T1000 (cell line): ENCODE measurements at regions not wholly inside any gene's neighbourhood (a gene's known extent, or its start where the extent isn't known, plus 50 kb on each side); places are given as distances from the start of the nearest gene placed in this dataset.

Experiments used
- DNase-seq: peaks from one replicate; lab custom pipeline; 2025; ENCODE audit warnings: mixed read lengths; lab: John Stamatoyannopoulos, UW

GRCh38 chr5:144979516-144980264 lies 809.0 kb downstream of the KCTD16 start:
- no peak for DNase-seq

GRCh38 chr5:144972317-144972716 lies 801.6 kb downstream of the KCTD16 start:
- no peak for DNase-seq

- no peak for DNase-seq
These were observed 800.6 kb downstream of the KCTD16 start for GRCh38 chr5:144971108-144971850.

GRCh38 chr5:144960296-144960695 lies 789.6 kb downstream of the KCTD16 start:
- no peak for DNase-seq

GRCh38 chr5:144958002-144958401 lies 787.3 kb downstream of the KCTD16 start:
- DNase-seq = no peak

- DNase-seq = no peak
These were observed 780.3 kb downstream of the KCTD16 start for GRCh38 chr5:144950996-144951395.

GRCh38 chr5:144947023-144947422 lies 776.4 kb downstream of the KCTD16 start:
- no peak for DNase-seq

GRCh38 chr5:144945503-144945902 lies 774.8 kb downstream of the KCTD16 start:
- no peak for DNase-seq

GRCh38 chr5:144944936-144945335 lies 774.3 kb downstream of the KCTD16 start:
- DNase-seq = no peak

- no peak for DNase-seq
These were observed 770.3 kb downstream of the KCTD16 start for GRCh38 chr5:144941004-144941403.

- no peak for DNase-seq
These were observed 747.7 kb downstream of the KCTD16 start for GRCh38 chr5:144918371-144918770.

- no peak for DNase-seq
These were observed 744.8 kb downstream of the KCTD16 start for GRCh38 chr5:144915452-144915851.

GRCh38 chr5:144913661-144914060 lies 743.0 kb downstream of the KCTD16 start:
- DNase-seq = no peak

GRCh38 chr5:144896473-144896872 lies 725.8 kb downstream of the KCTD16 start:
- DNase-seq = no peak

GRCh38 chr5:144886668-144887067 lies 716.0 kb downstream of the KCTD16 start:
- DNase-seq = no peak

GRCh38 chr5:144882739-144883283 lies 712.1 kb downstream of the KCTD16 start:
- DNase-seq = no peak

- no peak for DNase-seq
These were observed 709.8 kb downstream of the KCTD16 start for GRCh38 chr5:144880513-144880912.

GRCh38 chr5:144876990-144877389 lies 706.3 kb downstream of the KCTD16 start:
- no peak for DNase-seq

- DNase-seq = no peak
These were observed 702.4 kb downstream of the KCTD16 start for GRCh38 chr5:144873076-144873475.

- DNase-seq = no peak
These were observed 693.4 kb downstream of the KCTD16 start for GRCh38 chr5:144864118-144864517.

- DNase-seq = no peak
These were observed 686.8 kb downstream of the KCTD16 start for GRCh38 chr5:144857454-144857853.

GRCh38 chr5:144844086-144844485 lies 673.4 kb downstream of the KCTD16 start:
- no peak for DNase-seq

GRCh38 chr5:144832416-144832815 lies 661.7 kb downstream of the KCTD16 start:
- no peak for DNase-seq
